H9 (cell line): ENCODE measurements at regions not wholly inside any gene's neighbourhood (a gene's known extent, or its start where the extent isn't known, plus 50 kb on each side); places are given as distances from the start of the nearest gene placed in this dataset.

Experiments
- DNase-seq: peaks from one replicate; pipeline ENCODE4 v3.0.0-alpha.2; 2017
- H2AFZ ChIP-seq: one replicate; pipeline ENCODE4 v1.6.1; 2013; ENCODE audit warnings: mild to moderate bottlenecking, low read length, control low read depth, moderate library complexity
- H2AK5ac ChIP-seq: 2 replicates; pipeline ENCODE4 v1.6.1; 2013; ENCODE audit warnings: low read length, control low read depth, mixed read lengths; ENCODE audit not compliant: insufficient read length
- H2BK120ac ChIP-seq: one replicate; pipeline ENCODE4 v1.6.1; 2013; ENCODE audit warnings: low read depth, mild to moderate bottlenecking, low read length, control low read depth, inconsistent platforms; ENCODE audit not compliant: poor library complexity, severe bottlenecking
- H2BK12ac ChIP-seq: 2 replicates; pipeline ENCODE4 v1.6.1; 2013; ENCODE audit warnings: low read length, control low read depth, mixed read lengths, low read depth; ENCODE audit not compliant: insufficient read length
- H2BK15ac ChIP-seq: 2 replicates; pipeline ENCODE4 v1.6.1; 2013; ENCODE audit warnings: low read depth, low read length, control low read depth
- H2BK20ac ChIP-seq: one replicate; pipeline ENCODE4 v1.6.1; 2013; ENCODE audit warnings: low read depth, mild to moderate bottlenecking, low read length, control low read depth, inconsistent platforms; ENCODE audit not compliant: poor library complexity, severe bottlenecking
- H2BK5ac ChIP-seq: 2 replicates; pipeline ENCODE4 v1.6.1; 2013; ENCODE audit warnings: low read length, control low read depth, mixed read lengths; ENCODE audit not compliant: insufficient read length
- H3K14ac ChIP-seq: 2 replicates; pipeline ENCODE4 v1.6.1; 2013; ENCODE audit warnings: low read length, control low read depth; ENCODE audit not compliant: insufficient read depth
- H3K18ac ChIP-seq: 2 replicates; pipeline ENCODE4 v1.6.1; 2013; ENCODE audit warnings: low read depth, mild to moderate bottlenecking, mixed read lengths, low read length, control low read depth; ENCODE audit not compliant: insufficient read length
- H3K23ac ChIP-seq: 2 replicates; pipeline ENCODE4 v1.6.1; 2013; ENCODE audit warnings: low read length, control low read depth, mixed read lengths, low read depth; ENCODE audit not compliant: insufficient read length
- H3K23me2 ChIP-seq: 2 replicates; pipeline ENCODE4 v1.6.1; 2013; ENCODE audit warnings: low read depth, mild to moderate bottlenecking, mixed read lengths, low read length, control low read depth; ENCODE audit not compliant: insufficient read length, poor library complexity, severe bottlenecking
- H3K27ac ChIP-seq: 2 replicates; pipeline ENCODE4 v1.5.1; 2013; ENCODE audit warnings: low read length, control low read depth, mixed read lengths, low read depth; ENCODE audit not compliant: insufficient read length
- H3K27me3 ChIP-seq: 2 replicates; pipeline ENCODE4 v1.6.1; 2013; ENCODE audit warnings: low read length, control low read depth, inconsistent platforms; ENCODE audit not compliant: insufficient read depth
- H3K4ac ChIP-seq: 2 replicates; pipeline ENCODE4 v1.6.1; 2013; ENCODE audit warnings: low read depth, mild to moderate bottlenecking, control low read depth, inconsistent platforms, low read length, moderate library complexity
- H3K4me1 ChIP-seq: 2 replicates; pipeline ENCODE4 v1.6.1; 2013; ENCODE audit warnings: low read length, control low read depth, inconsistent platforms; ENCODE audit not compliant: insufficient read depth
- H3K4me2 ChIP-seq: 2 replicates; pipeline ENCODE4 v1.6.1; 2013; ENCODE audit warnings: low read length, control low read depth, mixed read lengths; ENCODE audit not compliant: insufficient read length, insufficient read depth
- H3K56ac ChIP-seq: 2 replicates; pipeline ENCODE4 v1.6.1; 2013; ENCODE audit warnings: low read depth, mild to moderate bottlenecking, mixed read lengths, low read length, control low read depth; ENCODE audit not compliant: insufficient read length
- H3K79me1 ChIP-seq: 2 replicates; pipeline ENCODE4 v1.6.1; 2013; ENCODE audit warnings: low read depth, mild to moderate bottlenecking, moderate library complexity, low read length, control low read depth, inconsistent platforms; ENCODE audit not compliant: insufficient read depth, poor library complexity, severe bottlenecking
- H3K79me2 ChIP-seq: 2 replicates; pipeline ENCODE4 v1.6.1; 2013; ENCODE audit warnings: low read length, control low read depth, inconsistent platforms; ENCODE audit not compliant: insufficient read depth
- H3K9ac ChIP-seq: 2 replicates; pipeline ENCODE4 v1.6.1; 2013; ENCODE audit warnings: low read length, control low read depth, mixed read lengths; ENCODE audit not compliant: insufficient read length; ENCODE audit errors: extremely low read depth
- H3K9me3 ChIP-seq: one replicate; pipeline ENCODE4 v1.6.1; 2013; ENCODE audit warnings: low read depth, low read length, inconsistent platforms; ENCODE audit not compliant: control insufficient read depth
- H3T11ph ChIP-seq: one replicate; pipeline ENCODE4 v1.6.1; 2013; ENCODE audit warnings: mild to moderate bottlenecking, low read length, control low read depth, inconsistent platforms
- H4K20me1 ChIP-seq: one replicate; pipeline ENCODE4 v1.6.1; 2013; ENCODE audit not compliant: control insufficient read depth, insufficient read length, insufficient read depth
- H4K5ac ChIP-seq: 2 replicates; pipeline ENCODE4 v1.6.1; 2013; ENCODE audit warnings: low read depth, mild to moderate bottlenecking, mixed read lengths, low read length, control low read depth; ENCODE audit not compliant: insufficient read length
- H4K8ac ChIP-seq: replicated peaks from 2 replicates; pipeline ENCODE4 v1.6.1; 2013; ENCODE audit warnings: low read length, control low read depth, mixed read lengths, low read depth; ENCODE audit not compliant: insufficient read length
- H4K91ac ChIP-seq: 2 replicates; pipeline ENCODE4 v1.6.1; 2013; ENCODE audit warnings: low read depth, mild to moderate bottlenecking, moderate library complexity, mixed read lengths, low read length, control low read depth; ENCODE audit not compliant: insufficient read length
- H3K27ac Mint-ChIP-seq, 3 experiments: 2 replicates in 2 of 3; 3 replicates in 1 of 3; pipeline ENCODE4 v1.8.0; 2020 to 2021; ENCODE audit warnings: mixed read lengths in 3 of 3, mild to moderate bottlenecking in 1 of 3, moderate library complexity in 1 of 3
- H3K27me3 Mint-ChIP-seq: 2 replicates; pipeline ENCODE4 v1.8.0; 2021; ENCODE audit warnings: low read depth, mild to moderate bottlenecking, moderate library complexity, mixed read lengths
- H3K36me3 Mint-ChIP-seq, 3 experiments: 2 replicates in 2 of 3; 3 replicates in 1 of 3; pipeline ENCODE4 v1.8.0; 2020 to 2021; ENCODE audit warnings: low read depth in 3 of 3, mixed read lengths in 3 of 3; ENCODE audit not compliant: insufficient read depth in 1 of 3
- H3K4me1 Mint-ChIP-seq, 2 experiments: 2 replicates each; pipeline ENCODE4 v1.8.0; 2020; ENCODE audit warnings: mixed read lengths in 2 of 2
- H3K4me3 Mint-ChIP-seq, 2 experiments: 2 replicates in 1 of 2; 3 replicates in 1 of 2; pipeline ENCODE4 v1.8.0; 2020 to 2021; ENCODE audit warnings: mild to moderate bottlenecking in 2 of 2, mixed read lengths in 2 of 2, moderate library complexity in 1 of 2
- H3K9me3 Mint-ChIP-seq, 2 experiments: 2 replicates in 1 of 2; 3 replicates in 1 of 2; pipeline ENCODE4 v1.8.0; 2020; ENCODE audit warnings: mild to moderate bottlenecking in 2 of 2, mixed read lengths in 2 of 2, moderate library complexity in 1 of 2
- CTCF ChIP-seq: fragments of 200-600 bp; sonication (generic); conservative IDR thresholded peaks from 3 replicates; pipeline ENCODE4 v1.8.0; 2021; ENCODE audit warnings: antibody characterized with exemption, mild to moderate bottlenecking
- whole genome bisulfite sequencing: extraction: QIAGEN DNeasy Blood & Tissue Kit; methylation state at CpG from one replicate; pipeline ENCODE4 v1.1.7; 2013; ENCODE audit warnings: missing lambda C conversion rate, low lambda C conversion rate, mixed read lengths; ENCODE audit not compliant: insufficient read length; ENCODE audit errors: extremely low coverage; 5-methylcytosine and 5-hydroxymethylcytosine counted together

GRCh38 chr2:128374001-128374710, 55.5 kb upstream of the HS6ST1 start:
- Histone ChIP-seq H2AK5ac (no peak overlapping the region), H3K23ac (no peak overlapping the region), H4K8ac (no peak overlapping the region), H3K56ac (no peak overlapping the region), H4K91ac (no peak overlapping the region), H2BK120ac (no peak overlapping the region), H2BK20ac (no peak overlapping the region), H3K4me2 (no peak overlapping the region), H2BK15ac (no peak overlapping the region), H3K27me3 (no peaks in the 10 kb centered on the region), H2BK12ac (no peak overlapping the region), H3T11ph (no peak overlapping the region), H3K79me2 (no peaks in the 10 kb centered on the region), H3K79me1 (no peaks in the 10 kb centered on the region), H3K4ac (no peak overlapping the region), H2AFZ (no peak overlapping the region), H2BK5ac (no peak overlapping the region), H3K18ac (no peak overlapping the region), H3K23me2 (no peaks in the 10 kb centered on the region), H4K20me1 (no peaks in the 10 kb centered on the region), H4K5ac (no peak overlapping the region), H3K9me3 (no peaks in the 10 kb centered on the region), H3K27ac (no peak overlapping the region), H3K14ac (0 out of 2 replicates have a peak overlapping the region, but pooled peaks have one; percentile 28), H3K4me1 (no peaks in the 10 kb centered on the region), H3K9ac (no peak overlapping the region)
- H3K9me3 Mint-ChIP-seq: no peaks in the 10 kb centered on the region
- H3K36me3 Mint-ChIP-seq: no peaks in the 10 kb centered on the region; a peak in 2 of 7 replicates
- no peak overlapping the region; a peak in 1 of 5 replicates for H3K4me3 Mint-ChIP-seq
- no peak overlapping the region; a peak in 1 of 7 replicates for H3K27ac Mint-ChIP-seq
- no peak for DNase-seq
- no CpG with 5 or more reads among the region's 15 CpGs for WGBS
- H3K27me3 Mint-ChIP-seq: peaks cover 9% of the 10 kb centered on the region
- TF ChIP-seq CTCF: no peak
- H3K4me1 Mint-ChIP-seq: peaks cover 25 to 26% of the 10 kb centered on the region in 2 experiments
